Body of pancreas (tissue), 4 donors: ENCODE measurements at regions not wholly inside any gene's neighbourhood (a gene's known extent, or its start where the extent isn't known, plus 50 kb on each side); places are given as distances from the start of the nearest gene placed in this dataset.

Experiments used
- CTCF ChIP-seq, 7 experiments: fragments of 450-650 bp in 4 of 7; fragments of 200-600 bp in 3 of 7; sonication (generic) in 3 of 7; IDR thresholded peaks; one replicate each; pipeline ENCODE4 v1.5.1; 2016 to 2019; ENCODE audit warnings: antibody characterized with exemption in 7 of 7
- POLR2A ChIP-seq, 3 donors: fragments of 450-650 bp; IDR thresholded peaks; one replicate each; pipeline ENCODE4 v1.6.1; 2016; ENCODE audit warnings: antibody characterized with exemption in 3 of 3, mild to moderate bottlenecking in 2 of 3

- no peak for TF ChIP-seq CTCF (IDR thresholded peaks at IDR 0.05)
- no peak for TF ChIP-seq POLR2A (IDR thresholded peaks at IDR 0.05)
These were observed 173.0 kb upstream of the TARS1 start for GRCh38 chr5:33267801-33268200.
